GM12892 (cell line): ENCODE measurements at regions not wholly inside any gene's neighbourhood (a gene's known extent, or its start where the extent isn't known, plus 50 kb on each side); places are given as distances from the start of the nearest gene placed in this dataset.

ENCODE experiments used
- POLR2A ChIP-seq: IDR thresholded peaks from 2 replicates; pipeline ENCODE4 v1.6.1; 2011; ENCODE audit warnings: low read depth, low read length, control low read depth
- TAF1 ChIP-seq: IDR thresholded peaks from 2 replicates; pipeline ENCODE4 v1.6.1; 2011; ENCODE audit warnings: low read depth, mild to moderate bottlenecking, control low read depth, low read length, borderline replicate concordance

- TF ChIP-seq POLR2A, result no peak
- no peak for TF ChIP-seq TAF1
These were observed 170.8 kb upstream of the BDNF start for GRCh38 chr11:27871056-27871455.
